GM10266 (cell line): ENCODE measurements at regions not wholly inside any gene's neighbourhood (a gene's known extent, or its start where the extent isn't known, plus 50 kb on each side); places are given as distances from the start of the nearest gene placed in this dataset.

ENCODE experiments used
- DNase-seq: peaks from one replicate; pipeline ENCODE4 v3.0.0; 2012; ENCODE audit errors: extremely low spot score
- TF ChIP-seq, protein P1 (sequence below): IDR thresholded peaks from 2 replicates; pipeline ENCODE4 v1.5.1; 2012; ENCODE audit warnings: mild to moderate bottlenecking, low read depth; ENCODE audit not compliant: control insufficient read depth, insufficient read depth; ENCODE audit errors: missing control alignments

DNA sequence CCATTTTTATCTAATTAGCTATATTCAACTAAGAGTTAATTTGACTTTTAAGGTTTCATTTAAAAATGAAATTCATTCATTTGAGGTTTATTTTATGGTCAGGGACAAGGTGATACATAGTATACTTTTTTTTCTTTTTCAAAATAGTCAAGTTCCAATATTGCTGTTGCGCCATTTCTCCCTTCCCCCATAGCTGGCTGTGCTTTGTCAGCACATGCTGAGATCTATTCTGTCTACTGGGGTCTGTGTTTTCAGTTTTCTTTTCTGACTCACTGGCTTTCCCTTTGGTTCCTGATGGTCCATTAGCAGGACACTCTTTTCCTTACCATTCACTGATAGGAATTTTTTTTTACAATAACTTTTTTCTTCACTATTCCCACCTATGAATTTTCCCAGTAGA lies 336.4 kb upstream of the TMEM229A start:
- no peak for DNase-seq
- TF ChIP-seq, protein P1, sequence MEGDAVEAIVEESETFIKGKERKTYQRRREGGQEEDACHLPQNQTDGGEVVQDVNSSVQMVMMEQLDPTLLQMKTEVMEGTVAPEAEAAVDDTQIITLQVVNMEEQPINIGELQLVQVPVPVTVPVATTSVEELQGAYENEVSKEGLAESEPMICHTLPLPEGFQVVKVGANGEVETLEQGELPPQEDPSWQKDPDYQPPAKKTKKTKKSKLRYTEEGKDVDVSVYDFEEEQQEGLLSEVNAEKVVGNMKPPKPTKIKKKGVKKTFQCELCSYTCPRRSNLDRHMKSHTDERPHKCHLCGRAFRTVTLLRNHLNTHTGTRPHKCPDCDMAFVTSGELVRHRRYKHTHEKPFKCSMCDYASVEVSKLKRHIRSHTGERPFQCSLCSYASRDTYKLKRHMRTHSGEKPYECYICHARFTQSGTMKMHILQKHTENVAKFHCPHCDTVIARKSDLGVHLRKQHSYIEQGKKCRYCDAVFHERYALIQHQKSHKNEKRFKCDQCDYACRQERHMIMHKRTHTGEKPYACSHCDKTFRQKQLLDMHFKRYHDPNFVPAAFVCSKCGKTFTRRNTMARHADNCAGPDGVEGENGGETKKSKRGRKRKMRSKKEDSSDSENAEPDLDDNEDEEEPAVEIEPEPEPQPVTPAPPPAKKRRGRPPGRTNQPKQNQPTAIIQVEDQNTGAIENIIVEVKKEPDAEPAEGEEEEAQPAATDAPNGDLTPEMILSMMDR, result no peak

DNA sequence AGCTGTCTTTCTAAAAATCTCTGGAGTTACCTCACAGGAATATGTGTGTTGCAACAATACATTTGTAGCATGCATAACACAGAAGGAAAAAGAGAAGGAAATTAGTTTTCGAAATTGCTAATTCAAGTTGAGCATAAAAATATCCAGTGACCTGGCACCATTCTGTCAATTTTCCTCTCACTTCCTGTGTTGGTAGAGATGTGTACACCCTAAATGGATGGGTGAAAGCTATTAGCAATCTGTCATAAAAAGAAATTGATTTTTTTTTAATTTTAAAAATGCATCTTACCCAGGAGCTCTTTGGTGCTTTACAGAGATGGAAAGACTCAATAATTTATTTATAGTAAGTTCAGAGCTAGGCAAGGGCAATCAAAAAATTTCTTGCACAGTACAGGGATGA lies 333.3 kb upstream of the TMEM229A start:
- no peak for DNase-seq
- TF ChIP-seq, protein P1, result no peak

DNA sequence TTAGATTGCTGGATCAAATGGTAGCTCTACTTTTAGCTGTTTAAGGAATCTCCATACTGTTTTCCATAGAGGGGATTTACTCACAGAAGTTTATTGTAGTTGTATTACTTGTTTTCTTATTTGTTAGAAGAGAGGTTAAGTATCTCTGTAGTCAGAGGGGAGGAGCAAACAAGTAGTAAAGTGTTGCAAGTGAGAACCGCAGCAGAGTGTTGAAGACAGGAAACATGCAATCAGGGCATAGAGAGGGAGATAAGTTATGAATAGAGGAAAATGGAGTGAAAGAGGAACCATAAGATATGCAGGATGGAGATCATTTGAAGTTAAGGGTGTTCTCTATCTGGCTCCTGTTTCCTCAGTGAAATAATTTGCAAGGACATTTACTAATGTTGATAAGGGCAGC lies 331.4 kb upstream of the TMEM229A start:
- TF ChIP-seq, protein P1, result no peak
- DNase-seq, result no peak

DNA sequence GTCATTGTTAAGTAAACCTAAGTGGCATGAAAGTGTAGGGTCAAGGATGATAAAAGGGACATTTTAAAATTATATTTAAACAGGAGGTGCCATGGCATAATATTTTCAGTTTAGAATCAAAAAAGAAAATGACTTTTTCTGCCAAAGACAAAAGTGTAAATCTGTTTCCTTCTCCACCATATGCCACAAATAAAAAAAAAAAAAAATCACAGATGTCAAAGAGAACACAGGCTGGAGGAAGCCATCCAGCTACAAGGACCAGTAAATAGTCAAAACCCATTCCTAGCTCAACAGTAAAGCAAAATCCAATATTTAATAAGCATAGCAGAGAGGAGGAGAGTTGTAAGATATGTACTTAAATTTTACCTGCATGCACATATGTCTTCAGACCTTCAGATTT lies 321.3 kb upstream of the TMEM229A start:
- DNase-seq, result no peak
- TF ChIP-seq, protein P1, result no peak

DNA sequence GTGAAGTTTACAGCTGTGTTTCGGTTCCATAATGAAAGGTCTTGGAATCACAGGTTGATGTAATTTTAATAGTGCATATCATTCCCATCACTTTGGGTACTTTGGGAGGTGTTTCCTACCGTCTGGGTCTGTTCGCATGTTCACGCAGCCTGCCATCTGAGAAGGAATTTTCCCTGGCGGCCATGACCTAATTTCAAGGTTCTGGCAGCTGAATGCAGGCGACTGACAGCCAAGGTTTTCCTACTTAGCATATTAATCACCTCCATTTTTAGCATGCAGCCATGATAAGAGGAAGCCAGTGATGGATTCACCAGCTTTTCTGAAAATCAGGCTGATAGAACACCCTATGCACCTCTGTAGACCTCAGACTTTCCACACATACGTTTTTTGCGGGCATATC lies 319.1 kb upstream of the TMEM229A start:
- TF ChIP-seq, protein P1, result no peak
- no peak for DNase-seq

DNA sequence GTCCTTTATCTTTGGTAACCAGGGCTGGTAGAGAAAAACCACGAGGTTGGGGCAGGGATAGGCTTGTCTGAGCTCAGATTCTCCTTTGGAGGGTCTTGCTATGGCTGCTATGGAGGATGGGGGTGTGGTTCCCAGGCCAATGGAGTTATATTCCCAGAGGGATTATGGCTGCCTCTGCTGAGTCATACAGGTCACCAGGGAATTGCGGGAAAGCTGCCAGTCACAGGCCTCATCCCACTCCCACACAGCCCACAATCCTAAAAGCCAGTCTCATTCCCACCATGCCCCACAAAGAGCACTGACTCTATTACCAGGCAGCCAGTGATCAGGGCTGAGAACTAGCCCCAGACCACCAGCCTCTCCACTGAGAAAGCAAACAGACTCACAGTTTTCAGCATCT lies 316.6 kb upstream of the TMEM229A start:
- TF ChIP-seq, protein P1, result no peak
- no peak for DNase-seq

DNA sequence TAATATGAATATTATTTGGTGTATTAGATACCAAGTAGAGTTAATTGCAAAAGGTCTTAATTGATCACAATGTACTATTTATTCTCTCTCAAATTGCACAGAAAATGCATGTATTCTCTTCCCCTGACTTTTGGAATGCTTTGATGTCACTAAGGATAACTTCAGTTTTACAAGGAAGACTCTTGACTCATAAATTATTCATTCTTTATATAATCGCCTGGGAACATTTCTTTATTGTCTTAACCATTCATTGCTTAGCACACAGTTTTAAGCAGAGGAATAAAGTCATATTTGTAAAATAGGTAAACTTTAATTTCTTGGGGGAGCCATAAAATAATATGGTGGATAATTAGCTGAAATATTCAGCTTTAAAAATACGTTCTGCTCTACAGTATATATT lies 306.0 kb upstream of the TMEM229A start:
- no peak for DNase-seq
- TF ChIP-seq, protein P1, result no peak
